Endothelial cell of umbilical vein (primary cell): ENCODE measurements at regions not wholly inside any gene's neighbourhood (a gene's known extent, or its start where the extent isn't known, plus 50 kb on each side); places are given as distances from the start of the nearest gene placed in this dataset.

Source experiments
- BruUV-seq: library from RNA; stranded (reverse); fragments of 400-500 nt; replicated peaks from 2 replicates; lab custom pipeline; 2021; lab: Mats Ljungman, UMichigan
- CTCF ChIA-PET: fragments of 300-600, 350-600 bp; sonication (Branson Sonifier 250); formaldehyde crosslinking; loops from one replicate; lab custom pipeline; 2021; ENCODE audit warnings: antibody characterized with exemption, inconsistent platforms; lab: Charles Lee
- POLR2A ChIA-PET: fragments of 300-600, 350-600 bp; sonication (Branson Sonifier 250); formaldehyde crosslinking; loops from one replicate; lab custom pipeline; 2021; ENCODE audit warnings: antibody characterized with exemption, inconsistent platforms; lab: Charles Lee
- DNase-seq: peaks from one replicate; pipeline ENCODE4 v3.0.0-alpha.2; 2011; ENCODE audit warnings: low read depth, low spot score
- FAIRE-seq: peaks from 2 replicates; lab custom pipeline; 2011; peaks lifted over from hg19 to GRCh38; lab: Jason Lieb, UNC
- H2AFZ ChIP-seq: 2 replicates; pipeline ENCODE4 v1.6.0; 2012; ENCODE audit warnings: low read depth, low read length, control low read depth, inconsistent platforms
- H3K27ac ChIP-seq: 2 replicates; pipeline ENCODE4 v1.5.1; 2011; ENCODE audit warnings: low read depth, mild to moderate bottlenecking, control low read depth, low read length, moderate library complexity; ENCODE audit not compliant: insufficient read depth
- H3K27me3 ChIP-seq, 2 experiments: 2 replicates each; pipeline versions ENCODE4 v1.6.0 to v1.6.1; 2011; ENCODE audit warnings: low read length in 2 of 2, mixed read lengths in 1 of 2; ENCODE audit not compliant: control insufficient read depth in 2 of 2, insufficient read depth in 2 of 2
- H3K36me3 ChIP-seq, 2 experiments: 2 replicates in 1 of 2; 3 replicates in 1 of 2; pipeline ENCODE4 v1.5.1; 2011; ENCODE audit warnings: low read length in 2 of 2, mild to moderate bottlenecking in 1 of 2, moderate library complexity in 1 of 2; ENCODE audit not compliant: control insufficient read depth in 2 of 2, insufficient read depth in 2 of 2; ENCODE audit errors: extremely low read depth in 1 of 2
- H3K4me1 ChIP-seq: 3 replicates; pipeline ENCODE4 v1.5.1; 2011; ENCODE audit warnings: mild to moderate bottlenecking, low read length; ENCODE audit not compliant: control insufficient read depth, insufficient read depth; ENCODE audit errors: extremely low read depth
- H3K4me2 ChIP-seq: 2 replicates; pipeline ENCODE4 v1.6.1; 2011; ENCODE audit warnings: low read length, control low read depth, mixed read lengths; ENCODE audit not compliant: insufficient read depth
- H3K4me3 ChIP-seq, 3 experiments: fragments of 200-600 bp in 1 of 3; sonication (generic), shearing (Covaris generic) in 1 of 3; replicated peaks in 1 of 3; 2 replicates each; pipeline ENCODE4 v1.5.1; 2011 to 2016; ENCODE audit warnings: control low read depth in 3 of 3, low read length in 3 of 3, mild to moderate bottlenecking in 2 of 3, inconsistent platforms in 1 of 3, low read depth in 1 of 3, moderate library complexity in 1 of 3; ENCODE audit not compliant: insufficient read depth in 1 of 3
- H3K79me2 ChIP-seq: 2 replicates; pipeline ENCODE4 v1.6.0; 2012; ENCODE audit warnings: low read length, inconsistent platforms; ENCODE audit not compliant: control insufficient read depth, insufficient read depth
- H3K9ac ChIP-seq: replicated peaks from 2 replicates; pipeline ENCODE3; 2011; ENCODE audit warnings: low read length, control low read depth; ENCODE audit not compliant: insufficient read depth; ENCODE audit errors: extremely low read depth
- H3K9me1 ChIP-seq: replicated peaks from 3 replicates; pipeline ENCODE4 v1.6.0; 2011; ENCODE audit warnings: mild to moderate bottlenecking, low read length; ENCODE audit not compliant: control insufficient read depth, insufficient read depth; ENCODE audit errors: extremely low read depth
- H3K9me3 ChIP-seq: replicated peaks from 2 replicates; pipeline ENCODE4 v1.5.1; 2012; ENCODE audit warnings: low read length, inconsistent platforms; ENCODE audit not compliant: control insufficient read depth, insufficient read depth
- H4K20me1 ChIP-seq: replicated peaks from 2 replicates; pipeline ENCODE3; 2011; ENCODE audit warnings: mild to moderate bottlenecking, low read length; ENCODE audit not compliant: control insufficient read depth, insufficient read depth; ENCODE audit errors: extremely low read depth
- EZH2 ChIP-seq: IDR thresholded peaks from 2 replicates; pipeline ENCODE4 v1.6.1; 2012; ENCODE audit warnings: borderline replicate concordance, low read depth, mild to moderate bottlenecking, moderate library complexity, low read length, inconsistent platforms; ENCODE audit not compliant: severe bottlenecking
- FOS ChIP-seq: IDR thresholded peaks from 2 replicates; pipeline ENCODE4 v1.6.1; 2011; ENCODE audit warnings: mild to moderate bottlenecking, low read length, moderate library complexity, borderline replicate concordance; ENCODE audit not compliant: insufficient read depth
- GATA2 ChIP-seq: IDR thresholded peaks from 2 replicates; pipeline ENCODE4 v1.7.0; 2011; ENCODE audit warnings: low read depth, mild to moderate bottlenecking, moderate library complexity, mixed read lengths, low read length; ENCODE audit not compliant: insufficient read length, insufficient read depth
- JUN ChIP-seq: IDR thresholded peaks from 2 replicates; pipeline ENCODE4 v1.6.1; 2011; ENCODE audit warnings: borderline replicate concordance, low read depth; ENCODE audit not compliant: insufficient read length, insufficient read depth
- MYC ChIP-seq: IDR thresholded peaks from one replicate; pipeline ENCODE4 v1.6.1; 2011; ENCODE audit warnings: mild to moderate bottlenecking, low read depth, low read length
- POLR2A ChIP-seq: IDR thresholded peaks from 2 replicates; pipeline ENCODE4 v1.6.1; 2012; ENCODE audit warnings: low read depth, mild to moderate bottlenecking, control low read depth, low read length
- POLR2AphosphoS5 ChIP-seq: IDR thresholded peaks from 2 replicates; pipeline ENCODE4 v1.6.1; 2012; ENCODE audit warnings: low read depth, mild to moderate bottlenecking, control low read depth, low read length, moderate library complexity; ENCODE audit not compliant: insufficient read depth
- dilution Hi-C: fragments of 300-500 bp; cut with MboI; formaldehyde crosslinking; loops from one replicate; pipeline ENCODE4 v1.15.0; 2019; ENCODE audit warnings: low sequenced_read_pairs; ENCODE audit not compliant: extremely low pct_ligation_motif_present
- intact Hi-C: fragments of 100-400 bp; cut with micrococcal nuclease; formaldehyde crosslinking; loops from one replicate; pipeline ENCODE4 v1.10.0; 2022
- TF ChIP-seq, protein P1 (sequence below), 2 donors: IDR thresholded peaks; 1 replicate in 1 of 2; 2 replicates in 1 of 2; pipeline ENCODE4 v1.5.1; 2011; ENCODE audit warnings: low read length in 2 of 2, mild to moderate bottlenecking in 2 of 2, moderate library complexity in 2 of 2, control low read depth in 1 of 2, inconsistent platforms in 1 of 2, low read depth in 1 of 2; ENCODE audit not compliant: insufficient read depth in 1 of 2; ENCODE audit errors: extremely low read depth in 1 of 2
- TF ChIP-seq, protein P2 (sequence below): IDR thresholded peaks from 2 replicates; pipeline ENCODE4 v1.6.1; 2011; ENCODE audit not compliant: insufficient read depth, insufficient read length

DNA sequence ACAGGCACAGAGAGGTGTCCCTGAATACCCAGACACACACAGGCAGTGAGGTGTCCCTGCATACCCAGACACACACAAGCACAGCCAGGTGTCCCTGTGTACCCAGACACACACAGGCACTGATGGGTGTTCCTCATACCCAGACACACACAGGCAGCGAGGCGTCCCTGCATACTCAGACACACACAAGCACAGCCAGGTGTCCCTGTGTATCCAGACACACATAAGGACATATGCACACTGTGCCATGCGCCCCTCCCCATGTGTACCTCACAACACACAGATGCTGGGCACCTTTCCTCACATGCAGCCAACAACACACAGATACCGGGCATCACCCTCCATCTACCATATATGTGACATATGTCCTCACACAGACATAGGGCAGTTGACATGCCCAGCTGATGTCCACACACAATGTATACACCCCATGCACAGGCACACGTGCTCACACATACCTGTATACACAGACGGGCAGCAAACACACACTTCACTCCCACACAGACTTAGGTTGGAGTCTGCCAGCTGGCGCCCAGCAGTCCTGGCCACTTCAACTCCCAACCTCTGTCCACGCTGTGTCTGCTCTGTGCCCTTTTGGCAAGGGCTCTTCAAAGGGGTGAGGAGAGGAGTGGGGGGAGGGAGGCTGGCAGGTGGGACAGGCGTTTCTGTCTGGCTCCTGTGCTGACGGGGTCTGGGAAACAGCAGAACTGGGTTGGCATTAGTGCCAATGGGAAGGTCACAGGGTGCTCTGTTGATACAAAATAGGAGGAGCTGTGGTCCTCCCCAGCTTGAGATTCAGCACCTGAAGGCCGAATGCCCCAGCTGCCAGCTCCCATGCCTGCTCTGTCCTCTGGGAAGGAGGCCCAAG, 69.4 kb upstream of the ALX4 start:
- no peaks in the 10 kb centered on the region for H3K9me3 ChIP-seq
- no TSS peak for BruUV-seq
- no peak overlapping the region for H3K4me3 ChIP-seq
- no peak overlapping the region for H2AFZ ChIP-seq
- H3K9ac ChIP-seq, result no peak overlapping the region
- peaks cover 0 to 2% of the 10 kb centered on the region in 2 experiments for H3K27me3 ChIP-seq
- H3K4me2 ChIP-seq, result no peak overlapping the region
- DNase-seq (no peak), FAIRE-seq (no peak)
- POLR2A ChIA-PET, result no interaction called here
- no peaks in the 10 kb centered on the region for H3K79me2 ChIP-seq
- intact Hi-C loops, result no loop called here
- no peaks in the 10 kb centered on the region for H3K36me3 ChIP-seq
- H3K27ac ChIP-seq, result no peak overlapping the region
- dilution Hi-C loops, result no loop called here
- H3K9me1 ChIP-seq, result no peaks in the 10 kb centered on the region
- TF ChIP-seq, protein P1, sequence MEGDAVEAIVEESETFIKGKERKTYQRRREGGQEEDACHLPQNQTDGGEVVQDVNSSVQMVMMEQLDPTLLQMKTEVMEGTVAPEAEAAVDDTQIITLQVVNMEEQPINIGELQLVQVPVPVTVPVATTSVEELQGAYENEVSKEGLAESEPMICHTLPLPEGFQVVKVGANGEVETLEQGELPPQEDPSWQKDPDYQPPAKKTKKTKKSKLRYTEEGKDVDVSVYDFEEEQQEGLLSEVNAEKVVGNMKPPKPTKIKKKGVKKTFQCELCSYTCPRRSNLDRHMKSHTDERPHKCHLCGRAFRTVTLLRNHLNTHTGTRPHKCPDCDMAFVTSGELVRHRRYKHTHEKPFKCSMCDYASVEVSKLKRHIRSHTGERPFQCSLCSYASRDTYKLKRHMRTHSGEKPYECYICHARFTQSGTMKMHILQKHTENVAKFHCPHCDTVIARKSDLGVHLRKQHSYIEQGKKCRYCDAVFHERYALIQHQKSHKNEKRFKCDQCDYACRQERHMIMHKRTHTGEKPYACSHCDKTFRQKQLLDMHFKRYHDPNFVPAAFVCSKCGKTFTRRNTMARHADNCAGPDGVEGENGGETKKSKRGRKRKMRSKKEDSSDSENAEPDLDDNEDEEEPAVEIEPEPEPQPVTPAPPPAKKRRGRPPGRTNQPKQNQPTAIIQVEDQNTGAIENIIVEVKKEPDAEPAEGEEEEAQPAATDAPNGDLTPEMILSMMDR (IDR thresholded peaks at IDR 0.05; ENCODE audit: extremely low read depth in 1 of 2, insufficient read depth in 1 of 2, low read depth in 1 of 2, low read length in 2 of 2), result no peak
- TF ChIP-seq, protein P2, sequence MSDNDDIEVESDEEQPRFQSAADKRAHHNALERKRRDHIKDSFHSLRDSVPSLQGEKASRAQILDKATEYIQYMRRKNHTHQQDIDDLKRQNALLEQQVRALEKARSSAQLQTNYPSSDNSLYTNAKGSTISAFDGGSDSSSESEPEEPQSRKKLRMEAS, result no peak
- TF ChIP-seq MYC (no peak), JUN (no peak), POLR2AphosphoS5 (no peak), GATA2 (no peak), EZH2 (no peak), FOS (no peak), POLR2A (no peak)
- CTCF ChIA-PET, result no interaction called here
- no peaks in the 10 kb centered on the region for H3K4me1 ChIP-seq
- H4K20me1 ChIP-seq, result no peaks in the 10 kb centered on the region
